ENCODE measurements at regions not wholly inside any gene's neighbourhood (a gene's known extent, or its start where the extent isn't known, plus 50 kb on each side); places are given as distances from the start of the nearest gene placed in this dataset.

DNA sequence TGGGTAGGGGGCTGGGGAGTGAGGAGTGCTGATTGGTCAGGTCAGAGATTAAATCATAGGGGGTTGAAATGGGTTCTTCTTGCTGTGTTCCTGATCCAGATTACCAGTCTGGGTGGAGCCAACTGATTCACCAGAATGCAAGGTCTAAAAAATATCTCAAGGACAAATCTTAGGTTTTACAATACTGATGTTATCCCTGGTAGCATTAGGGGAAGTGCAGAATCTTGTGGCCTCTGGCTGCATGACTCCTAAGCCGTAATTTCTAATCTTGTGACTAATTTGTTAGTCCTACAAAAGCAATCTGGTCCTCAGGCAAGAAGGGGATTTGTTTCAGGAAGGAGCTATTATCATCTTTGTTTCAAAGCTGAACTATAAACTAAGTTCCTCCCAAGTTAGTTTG lies 289.2 kb upstream of the KYNU start:
- TF ChIP-seq, protein P1, sequence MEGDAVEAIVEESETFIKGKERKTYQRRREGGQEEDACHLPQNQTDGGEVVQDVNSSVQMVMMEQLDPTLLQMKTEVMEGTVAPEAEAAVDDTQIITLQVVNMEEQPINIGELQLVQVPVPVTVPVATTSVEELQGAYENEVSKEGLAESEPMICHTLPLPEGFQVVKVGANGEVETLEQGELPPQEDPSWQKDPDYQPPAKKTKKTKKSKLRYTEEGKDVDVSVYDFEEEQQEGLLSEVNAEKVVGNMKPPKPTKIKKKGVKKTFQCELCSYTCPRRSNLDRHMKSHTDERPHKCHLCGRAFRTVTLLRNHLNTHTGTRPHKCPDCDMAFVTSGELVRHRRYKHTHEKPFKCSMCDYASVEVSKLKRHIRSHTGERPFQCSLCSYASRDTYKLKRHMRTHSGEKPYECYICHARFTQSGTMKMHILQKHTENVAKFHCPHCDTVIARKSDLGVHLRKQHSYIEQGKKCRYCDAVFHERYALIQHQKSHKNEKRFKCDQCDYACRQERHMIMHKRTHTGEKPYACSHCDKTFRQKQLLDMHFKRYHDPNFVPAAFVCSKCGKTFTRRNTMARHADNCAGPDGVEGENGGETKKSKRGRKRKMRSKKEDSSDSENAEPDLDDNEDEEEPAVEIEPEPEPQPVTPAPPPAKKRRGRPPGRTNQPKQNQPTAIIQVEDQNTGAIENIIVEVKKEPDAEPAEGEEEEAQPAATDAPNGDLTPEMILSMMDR (conservative IDR thresholded peaks at IDR 0.05; ENCODE audit: low read length) = no peak
- TF ChIP-seq EZH2phosphoT487 (IDR thresholded peaks at IDR 0.05; ENCODE audit: borderline replicate concordance) = no peak

Data from Loucy (cell line).